ENCODE measurements at regions not wholly inside any gene's neighbourhood (a gene's known extent, or its start where the extent isn't known, plus 50 kb on each side); places are given as distances from the start of the nearest gene placed in this dataset.

GRCh38 chr2:215702116-215702902, 266.4 kb upstream of the FN1 start:
- no peak overlapping the region for H3K4me3 Mint-ChIP-seq
- no peak overlapping the region for H3K27ac Mint-ChIP-seq
- H3K9me3 Mint-ChIP-seq: peaks cover 20% of the 10 kb centered on the region
- ATAC-seq: no peak
- POLR2A ChIA-PET: no interaction called here
- no peaks in the 10 kb centered on the region for H3K27me3 Mint-ChIP-seq (ENCODE audit: low read depth)
- H3K4me1 Mint-ChIP-seq: 0 out of 2 replicates have a peak, but pooled peaks cover 8% of the 10 kb centered on the region
- TF ChIP-seq ZBTB43 (CRISPR knock-in tag; IDR thresholded peaks at IDR 0.05) (no peak), ZNF138 (CRISPR knock-in tag; conservative IDR thresholded peaks at IDR 0.05) (no peak), HMGXB4 (CRISPR knock-in tag; IDR thresholded peaks at IDR 0.05) (no peak), RELA (CRISPR knock-in tag; IDR thresholded peaks at IDR 0.05; ENCODE audit: borderline replicate concordance) (no peak), TEAD4 (CRISPR knock-in tag; IDR thresholded peaks at IDR 0.05) (no peak), TP53 (CRISPR knock-in tag; IDR thresholded peaks at IDR 0.05) (no peak)
- TF ChIP-seq, protein P1, sequence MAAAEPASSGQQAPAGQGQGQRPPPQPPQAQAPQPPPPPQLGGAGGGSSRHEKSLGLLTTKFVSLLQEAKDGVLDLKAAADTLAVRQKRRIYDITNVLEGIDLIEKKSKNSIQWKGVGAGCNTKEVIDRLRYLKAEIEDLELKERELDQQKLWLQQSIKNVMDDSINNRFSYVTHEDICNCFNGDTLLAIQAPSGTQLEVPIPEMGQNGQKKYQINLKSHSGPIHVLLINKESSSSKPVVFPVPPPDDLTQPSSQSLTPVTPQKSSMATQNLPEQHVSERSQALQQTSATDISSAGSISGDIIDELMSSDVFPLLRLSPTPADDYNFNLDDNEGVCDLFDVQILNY (CRISPR knock-in tag; IDR thresholded peaks at IDR 0.05): no peak
- no peak for DNase-seq (ENCODE audit: low spot score)
- CTCF ChIA-PET: interaction anchor here (0.8 kb wide), 1 partner anchor 248 kb away, joined by 3 read pairs; no protein-coding TSS in a partner anchor
- H3K36me3 Mint-ChIP-seq: 0 out of 2 replicates have a peak, but pooled peaks cover 3% of the 10 kb centered on the region

- H3K27ac Mint-ChIP-seq: no peak overlapping the region
- no peak overlapping the region for H3K4me3 Mint-ChIP-seq
- DNase-seq (ENCODE audit: low spot score) (no peak), ATAC-seq (no peak)
- H3K9me3 Mint-ChIP-seq: peaks cover 20% of the 10 kb centered on the region
- ChIA-PET POLR2A (no interaction called here), CTCF (no interaction called here)
- no peaks in the 10 kb centered on the region for H3K27me3 Mint-ChIP-seq (ENCODE audit: low read depth)
- H3K4me1 Mint-ChIP-seq: peaks cover 13% of the 10 kb centered on the region
- 0 out of 2 replicates have a peak, but pooled peaks cover 3% of the 10 kb centered on the region for H3K36me3 Mint-ChIP-seq
- TF ChIP-seq ZMAT4 (CRISPR knock-in tag; IDR thresholded peaks at IDR 0.05): no peak
- no peak for TF ChIP-seq TEAD1 (CRISPR knock-in tag; IDR thresholded peaks at IDR 0.05)
- TF ChIP-seq, protein P2, sequence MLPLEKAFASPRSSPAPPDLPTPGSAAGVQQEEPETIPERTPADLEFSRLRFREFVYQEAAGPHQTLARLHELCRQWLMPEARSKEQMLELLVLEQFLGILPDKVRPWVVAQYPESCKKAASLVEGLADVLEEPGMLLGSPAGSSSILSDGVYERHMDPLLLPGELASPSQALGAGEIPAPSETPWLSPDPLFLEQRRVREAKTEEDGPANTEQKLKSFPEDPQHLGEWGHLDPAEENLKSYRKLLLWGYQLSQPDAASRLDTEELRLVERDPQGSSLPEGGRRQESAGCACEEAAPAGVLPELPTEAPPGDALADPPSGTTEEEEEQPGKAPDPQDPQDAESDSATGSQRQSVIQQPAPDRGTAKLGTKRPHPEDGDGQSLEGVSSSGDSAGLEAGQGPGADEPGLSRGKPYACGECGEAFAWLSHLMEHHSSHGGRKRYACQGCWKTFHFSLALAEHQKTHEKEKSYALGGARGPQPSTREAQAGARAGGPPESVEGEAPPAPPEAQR (CRISPR knock-in tag; IDR thresholded peaks at IDR 0.05): no peak
- TF ChIP-seq TEAD4 (CRISPR knock-in tag; IDR thresholded peaks at IDR 0.05): no peak
- TF ChIP-seq ZNF416 (CRISPR knock-in tag; IDR thresholded peaks at IDR 0.05): no peak
- TF ChIP-seq ZNF138 (CRISPR knock-in tag; conservative IDR thresholded peaks at IDR 0.05): no peak
- no peak for TF ChIP-seq EMX1 (CRISPR knock-in tag; IDR thresholded peaks at IDR 0.05)
- no peak for TF ChIP-seq PRRX2 (CRISPR knock-in tag; IDR thresholded peaks at IDR 0.05)
- no peak for TF ChIP-seq ZNF281 (CRISPR knock-in tag; IDR thresholded peaks at IDR 0.05)
- TF ChIP-seq SP1 (CRISPR knock-in tag; conservative IDR thresholded peaks at IDR 0.05): no peak
- no peak for TF ChIP-seq ZBTB43 (CRISPR knock-in tag; IDR thresholded peaks at IDR 0.05)
- no peak for TF ChIP-seq USF1 (CRISPR knock-in tag; IDR thresholded peaks at IDR 0.05)
- TF ChIP-seq, protein P3, sequence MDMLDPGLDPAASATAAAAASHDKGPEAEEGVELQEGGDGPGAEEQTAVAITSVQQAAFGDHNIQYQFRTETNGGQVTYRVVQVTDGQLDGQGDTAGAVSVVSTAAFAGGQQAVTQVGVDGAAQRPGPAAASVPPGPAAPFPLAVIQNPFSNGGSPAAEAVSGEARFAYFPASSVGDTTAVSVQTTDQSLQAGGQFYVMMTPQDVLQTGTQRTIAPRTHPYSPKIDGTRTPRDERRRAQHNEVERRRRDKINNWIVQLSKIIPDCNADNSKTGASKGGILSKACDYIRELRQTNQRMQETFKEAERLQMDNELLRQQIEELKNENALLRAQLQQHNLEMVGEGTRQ (CRISPR knock-in tag; IDR thresholded peaks at IDR 0.05): no peak
Observed at GRCh38 chr2:215699700-215700538, 264.1 kb upstream of the FN1 start.
